ENCODE measurements at regions not wholly inside any gene's neighbourhood (a gene's known extent, or its start where the extent isn't known, plus 50 kb on each side); places are given as distances from the start of the nearest gene placed in this dataset.

DNA sequence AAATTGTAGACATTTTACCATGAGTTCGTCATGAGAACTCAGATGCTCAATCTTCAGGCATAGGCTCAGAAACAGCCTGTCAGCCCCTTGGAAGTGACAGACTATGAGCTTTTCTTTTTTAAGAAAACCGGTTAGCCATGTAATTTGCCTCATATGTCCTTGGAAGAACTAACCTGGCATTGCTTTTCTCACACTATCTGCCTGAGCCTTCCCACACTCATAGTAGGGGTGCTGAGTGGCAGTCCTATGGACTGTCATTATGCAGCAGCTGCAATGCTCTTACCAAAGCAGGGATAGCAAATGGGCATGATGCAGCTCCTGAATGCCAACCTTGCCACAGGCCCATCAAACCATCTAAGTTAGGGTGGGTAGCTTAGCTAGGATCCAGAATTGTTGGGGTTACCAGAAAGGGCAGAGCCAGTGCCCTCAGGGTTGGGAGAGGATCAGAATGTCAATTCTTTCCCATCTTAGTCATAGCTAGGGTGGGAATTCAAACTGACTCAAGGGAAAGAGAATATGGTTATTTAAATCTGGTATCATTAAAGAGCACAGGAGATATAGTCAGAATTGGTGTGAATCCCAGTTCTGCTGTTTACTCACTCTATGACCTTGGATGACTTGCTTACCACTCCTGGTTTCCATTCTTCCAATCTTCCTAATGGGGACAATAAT is 230.6 kb upstream of the CPEB2 start:
- no peak for DNase-seq (ENCODE audit: low spot score)
- Histone ChIP-seq H3K4me3 (no peak overlapping the region), H3K27me3 (no peaks in the 10 kb centered on the region), H3K36me3 (no peaks in the 10 kb centered on the region), H2AFZ (replicated peaks) (peak overlapping the region; percentile 34), H4K20me1 (ENCODE audit: low read depth) (no peaks in the 10 kb centered on the region), H3K9ac (no peak overlapping the region), H3K4me2 (no peak overlapping the region), H3K9me3 (ENCODE audit: low read depth) (no peaks in the 10 kb centered on the region), H3F3A (ENCODE audit: low read depth) (no peaks in the 10 kb centered on the region), H3K4me1 (peaks cover 6% of the 10 kb centered on the region), H3K79me2 (ENCODE audit: low read depth) (no peaks in the 10 kb centered on the region), H3K27ac (no peak overlapping the region)
- Mint-ChIP-seq H3K27ac (no peak overlapping the region), H3K4me3 (no peak overlapping the region), H3K27me3 (ENCODE audit: insufficient read depth, low read depth) (peaks cover 4% of the 10 kb centered on the region), H3K36me3 (no peaks in the 10 kb centered on the region), H3K9me3 (peaks cover 10% of the 10 kb centered on the region), H3K4me1 (peaks cover 10% of the 10 kb centered on the region)
- TF ChIP-seq EZH2phosphoT487 (IDR thresholded peaks at IDR 0.05) (no peak), EZH2 (IDR thresholded peaks at IDR 0.05) (no peak)
- TF ChIP-seq, protein P1, sequence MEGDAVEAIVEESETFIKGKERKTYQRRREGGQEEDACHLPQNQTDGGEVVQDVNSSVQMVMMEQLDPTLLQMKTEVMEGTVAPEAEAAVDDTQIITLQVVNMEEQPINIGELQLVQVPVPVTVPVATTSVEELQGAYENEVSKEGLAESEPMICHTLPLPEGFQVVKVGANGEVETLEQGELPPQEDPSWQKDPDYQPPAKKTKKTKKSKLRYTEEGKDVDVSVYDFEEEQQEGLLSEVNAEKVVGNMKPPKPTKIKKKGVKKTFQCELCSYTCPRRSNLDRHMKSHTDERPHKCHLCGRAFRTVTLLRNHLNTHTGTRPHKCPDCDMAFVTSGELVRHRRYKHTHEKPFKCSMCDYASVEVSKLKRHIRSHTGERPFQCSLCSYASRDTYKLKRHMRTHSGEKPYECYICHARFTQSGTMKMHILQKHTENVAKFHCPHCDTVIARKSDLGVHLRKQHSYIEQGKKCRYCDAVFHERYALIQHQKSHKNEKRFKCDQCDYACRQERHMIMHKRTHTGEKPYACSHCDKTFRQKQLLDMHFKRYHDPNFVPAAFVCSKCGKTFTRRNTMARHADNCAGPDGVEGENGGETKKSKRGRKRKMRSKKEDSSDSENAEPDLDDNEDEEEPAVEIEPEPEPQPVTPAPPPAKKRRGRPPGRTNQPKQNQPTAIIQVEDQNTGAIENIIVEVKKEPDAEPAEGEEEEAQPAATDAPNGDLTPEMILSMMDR (IDR thresholded peaks at IDR 0.05) = no peak

DNA sequence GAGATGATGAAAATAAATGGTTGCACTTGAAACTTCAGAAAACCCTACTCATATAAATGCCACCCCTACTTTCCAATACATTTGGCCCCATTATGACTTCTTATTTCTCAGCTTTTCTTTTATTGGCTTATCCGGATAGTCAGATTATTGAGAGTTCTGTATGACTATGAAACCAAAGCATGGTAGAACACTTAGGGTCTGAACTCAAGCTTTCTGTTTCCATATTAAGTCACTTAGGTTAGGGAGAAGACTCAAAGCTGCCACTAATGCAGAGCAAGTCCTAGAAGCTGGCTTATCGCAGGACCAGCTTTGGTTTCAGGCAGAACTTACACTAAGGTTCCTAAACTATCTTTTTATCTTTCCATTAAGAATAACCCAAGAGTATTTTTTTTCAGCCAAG is 229.9 kb upstream of the CPEB2 start:
- peaks cover 6% of the 10 kb centered on the region for H3K4me1 ChIP-seq
- no peak overlapping the region for H3K27ac ChIP-seq
- TF ChIP-seq, protein P1 (IDR thresholded peaks at IDR 0.05) = no peak
- TF ChIP-seq EZH2phosphoT487 (IDR thresholded peaks at IDR 0.05) (no peak), EZH2 (IDR thresholded peaks at IDR 0.05) (no peak)
- Mint-ChIP-seq H3K9me3 (peaks cover 15% of the 10 kb centered on the region), H3K4me3 (no peak overlapping the region), H3K36me3 (no peaks in the 10 kb centered on the region), H3K4me1 (peaks cover 10% of the 10 kb centered on the region), H3K27ac (no peak overlapping the region), H3K27me3 (ENCODE audit: insufficient read depth, low read depth) (peaks cover 4% of the 10 kb centered on the region)
- H3F3A ChIP-seq (ENCODE audit: low read depth) = no peaks in the 10 kb centered on the region
- H3K9ac ChIP-seq = no peak overlapping the region
- no peak overlapping the region for H3K4me2 ChIP-seq
- H3K79me2 ChIP-seq (ENCODE audit: low read depth) = no peaks in the 10 kb centered on the region
- H4K20me1 ChIP-seq (ENCODE audit: low read depth) = no peaks in the 10 kb centered on the region
- H3K36me3 ChIP-seq = no peaks in the 10 kb centered on the region
- H2AFZ ChIP-seq (replicated peaks) = no peak overlapping the region
- H3K27me3 ChIP-seq = no peaks in the 10 kb centered on the region
- DNase-seq (ENCODE audit: low spot score) = no peak
- H3K4me3 ChIP-seq = no peak overlapping the region
- H3K9me3 ChIP-seq (ENCODE audit: low read depth) = no peaks in the 10 kb centered on the region

DNA sequence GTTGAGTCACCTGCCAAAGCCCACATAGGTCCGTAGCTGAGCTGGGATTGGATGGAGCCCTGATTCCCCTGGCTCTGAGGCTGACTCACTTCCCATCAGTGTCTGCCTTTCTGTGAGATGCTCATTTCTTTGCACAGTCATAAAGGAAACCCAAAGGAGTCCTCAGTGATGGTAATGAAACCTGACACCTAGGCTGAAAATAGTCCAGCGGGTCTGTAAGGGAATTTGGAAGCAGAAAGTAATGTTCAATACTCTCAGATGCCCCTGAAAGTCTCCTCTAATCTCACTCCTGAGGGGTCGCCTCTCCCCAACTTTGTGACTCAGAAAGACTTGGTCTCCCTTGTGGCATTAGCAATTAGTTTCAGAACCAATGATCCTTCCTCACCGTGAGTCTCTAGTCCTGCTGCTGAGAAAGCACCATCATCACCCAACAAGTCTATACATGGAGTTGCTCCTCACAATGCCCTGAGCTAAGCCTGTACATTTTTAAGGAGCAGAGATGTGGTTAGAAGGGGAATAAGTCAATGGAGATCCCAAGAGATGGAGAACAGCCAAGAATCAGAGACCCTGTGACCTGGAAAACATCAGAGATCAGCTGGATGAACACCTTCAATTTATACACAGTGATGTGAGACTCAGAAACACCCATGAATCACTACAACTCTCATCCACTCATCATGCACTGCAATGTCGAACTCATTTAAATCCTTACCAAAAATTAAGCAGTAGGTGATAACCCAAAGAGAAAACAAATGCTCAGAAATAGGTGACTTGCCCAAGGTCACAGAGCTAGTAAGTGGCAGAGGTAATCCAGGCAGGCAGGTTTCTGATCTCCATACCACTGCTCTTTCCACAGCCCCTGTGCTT is 219.0 kb upstream of the CPEB2 start:
- Histone ChIP-seq H3F3A (ENCODE audit: low read depth) (no peaks in the 10 kb centered on the region), H3K4me2 (no peak overlapping the region), H3K9me3 (ENCODE audit: low read depth) (peaks cover 2% of the 10 kb centered on the region), H4K20me1 (ENCODE audit: low read depth) (no peaks in the 10 kb centered on the region), H3K4me3 (no peak overlapping the region), H3K27ac (no peak overlapping the region), H3K36me3 (no peaks in the 10 kb centered on the region), H2AFZ (replicated peaks) (no peak overlapping the region), H3K79me2 (ENCODE audit: low read depth) (no peaks in the 10 kb centered on the region), H3K9ac (no peak overlapping the region), H3K27me3 (no peaks in the 10 kb centered on the region), H3K4me1 (no peaks in the 10 kb centered on the region)
- H3K27me3 Mint-ChIP-seq (ENCODE audit: insufficient read depth, low read depth) = peaks cover 9% of the 10 kb centered on the region
- no peak overlapping the region for H3K4me3 Mint-ChIP-seq
- H3K4me1 Mint-ChIP-seq = peaks cover 3% of the 10 kb centered on the region
- H3K36me3 Mint-ChIP-seq = no peaks in the 10 kb centered on the region
- no peak overlapping the region for H3K27ac Mint-ChIP-seq
- TF ChIP-seq, protein P1 (IDR thresholded peaks at IDR 0.05) = no peak
- TF ChIP-seq EZH2 (IDR thresholded peaks at IDR 0.05) (no peak), EZH2phosphoT487 (IDR thresholded peaks at IDR 0.05) (no peak)
- no peak for DNase-seq (ENCODE audit: low spot score)
- peaks cover 8% of the 10 kb centered on the region for H3K9me3 Mint-ChIP-seq
